H9 (cell line): ENCODE measurements at regions not wholly inside any gene's neighbourhood (a gene's known extent, or its start where the extent isn't known, plus 50 kb on each side); places are given as distances from the start of the nearest gene placed in this dataset.

Source experiments
- DNase-seq: peaks from one replicate; pipeline ENCODE4 v3.0.0-alpha.2; 2017
- H2AFZ ChIP-seq: one replicate; pipeline ENCODE4 v1.6.1; 2013; ENCODE audit warnings: mild to moderate bottlenecking, low read length, control low read depth, moderate library complexity
- H2AK5ac ChIP-seq: 2 replicates; pipeline ENCODE4 v1.6.1; 2013; ENCODE audit warnings: low read length, control low read depth, mixed read lengths; ENCODE audit not compliant: insufficient read length
- H2BK120ac ChIP-seq: one replicate; pipeline ENCODE4 v1.6.1; 2013; ENCODE audit warnings: low read depth, mild to moderate bottlenecking, low read length, control low read depth, inconsistent platforms; ENCODE audit not compliant: poor library complexity, severe bottlenecking
- H2BK12ac ChIP-seq: 2 replicates; pipeline ENCODE4 v1.6.1; 2013; ENCODE audit warnings: low read length, control low read depth, mixed read lengths, low read depth; ENCODE audit not compliant: insufficient read length
- H2BK15ac ChIP-seq: 2 replicates; pipeline ENCODE4 v1.6.1; 2013; ENCODE audit warnings: low read depth, low read length, control low read depth
- H2BK20ac ChIP-seq: one replicate; pipeline ENCODE4 v1.6.1; 2013; ENCODE audit warnings: low read depth, mild to moderate bottlenecking, low read length, control low read depth, inconsistent platforms; ENCODE audit not compliant: poor library complexity, severe bottlenecking
- H2BK5ac ChIP-seq: 2 replicates; pipeline ENCODE4 v1.6.1; 2013; ENCODE audit warnings: low read length, control low read depth, mixed read lengths; ENCODE audit not compliant: insufficient read length
- H3K14ac ChIP-seq: 2 replicates; pipeline ENCODE4 v1.6.1; 2013; ENCODE audit warnings: low read length, control low read depth; ENCODE audit not compliant: insufficient read depth
- H3K18ac ChIP-seq: 2 replicates; pipeline ENCODE4 v1.6.1; 2013; ENCODE audit warnings: low read depth, mild to moderate bottlenecking, mixed read lengths, low read length, control low read depth; ENCODE audit not compliant: insufficient read length
- H3K23ac ChIP-seq: 2 replicates; pipeline ENCODE4 v1.6.1; 2013; ENCODE audit warnings: low read length, control low read depth, mixed read lengths, low read depth; ENCODE audit not compliant: insufficient read length
- H3K23me2 ChIP-seq: 2 replicates; pipeline ENCODE4 v1.6.1; 2013; ENCODE audit warnings: low read depth, mild to moderate bottlenecking, mixed read lengths, low read length, control low read depth; ENCODE audit not compliant: insufficient read length, poor library complexity, severe bottlenecking
- H3K27ac ChIP-seq: 2 replicates; pipeline ENCODE4 v1.5.1; 2013; ENCODE audit warnings: low read length, control low read depth, mixed read lengths, low read depth; ENCODE audit not compliant: insufficient read length
- H3K27me3 ChIP-seq: 2 replicates; pipeline ENCODE4 v1.6.1; 2013; ENCODE audit warnings: low read length, control low read depth, inconsistent platforms; ENCODE audit not compliant: insufficient read depth
- H3K4ac ChIP-seq: 2 replicates; pipeline ENCODE4 v1.6.1; 2013; ENCODE audit warnings: low read depth, mild to moderate bottlenecking, control low read depth, inconsistent platforms, low read length, moderate library complexity
- H3K4me1 ChIP-seq: 2 replicates; pipeline ENCODE4 v1.6.1; 2013; ENCODE audit warnings: low read length, control low read depth, inconsistent platforms; ENCODE audit not compliant: insufficient read depth
- H3K4me2 ChIP-seq: 2 replicates; pipeline ENCODE4 v1.6.1; 2013; ENCODE audit warnings: low read length, control low read depth, mixed read lengths; ENCODE audit not compliant: insufficient read length, insufficient read depth
- H3K56ac ChIP-seq: 2 replicates; pipeline ENCODE4 v1.6.1; 2013; ENCODE audit warnings: low read depth, mild to moderate bottlenecking, mixed read lengths, low read length, control low read depth; ENCODE audit not compliant: insufficient read length
- H3K79me1 ChIP-seq: 2 replicates; pipeline ENCODE4 v1.6.1; 2013; ENCODE audit warnings: low read depth, mild to moderate bottlenecking, moderate library complexity, low read length, control low read depth, inconsistent platforms; ENCODE audit not compliant: insufficient read depth, poor library complexity, severe bottlenecking
- H3K79me2 ChIP-seq: 2 replicates; pipeline ENCODE4 v1.6.1; 2013; ENCODE audit warnings: low read length, control low read depth, inconsistent platforms; ENCODE audit not compliant: insufficient read depth
- H3K9ac ChIP-seq: 2 replicates; pipeline ENCODE4 v1.6.1; 2013; ENCODE audit warnings: low read length, control low read depth, mixed read lengths; ENCODE audit not compliant: insufficient read length; ENCODE audit errors: extremely low read depth
- H3K9me3 ChIP-seq: one replicate; pipeline ENCODE4 v1.6.1; 2013; ENCODE audit warnings: low read depth, low read length, inconsistent platforms; ENCODE audit not compliant: control insufficient read depth
- H3T11ph ChIP-seq: one replicate; pipeline ENCODE4 v1.6.1; 2013; ENCODE audit warnings: mild to moderate bottlenecking, low read length, control low read depth, inconsistent platforms
- H4K20me1 ChIP-seq: one replicate; pipeline ENCODE4 v1.6.1; 2013; ENCODE audit not compliant: control insufficient read depth, insufficient read length, insufficient read depth
- H4K5ac ChIP-seq: 2 replicates; pipeline ENCODE4 v1.6.1; 2013; ENCODE audit warnings: low read depth, mild to moderate bottlenecking, mixed read lengths, low read length, control low read depth; ENCODE audit not compliant: insufficient read length
- H4K8ac ChIP-seq: replicated peaks from 2 replicates; pipeline ENCODE4 v1.6.1; 2013; ENCODE audit warnings: low read length, control low read depth, mixed read lengths, low read depth; ENCODE audit not compliant: insufficient read length
- H4K91ac ChIP-seq: 2 replicates; pipeline ENCODE4 v1.6.1; 2013; ENCODE audit warnings: low read depth, mild to moderate bottlenecking, moderate library complexity, mixed read lengths, low read length, control low read depth; ENCODE audit not compliant: insufficient read length
- H3K27ac Mint-ChIP-seq, 3 experiments: 2 replicates in 2 of 3; 3 replicates in 1 of 3; pipeline ENCODE4 v1.8.0; 2020 to 2021; ENCODE audit warnings: mixed read lengths in 3 of 3, mild to moderate bottlenecking in 1 of 3, moderate library complexity in 1 of 3
- H3K27me3 Mint-ChIP-seq: 2 replicates; pipeline ENCODE4 v1.8.0; 2021; ENCODE audit warnings: low read depth, mild to moderate bottlenecking, moderate library complexity, mixed read lengths
- H3K36me3 Mint-ChIP-seq, 3 experiments: 2 replicates in 2 of 3; 3 replicates in 1 of 3; pipeline ENCODE4 v1.8.0; 2020 to 2021; ENCODE audit warnings: low read depth in 3 of 3, mixed read lengths in 3 of 3; ENCODE audit not compliant: insufficient read depth in 1 of 3
- H3K4me1 Mint-ChIP-seq, 2 experiments: 2 replicates each; pipeline ENCODE4 v1.8.0; 2020; ENCODE audit warnings: mixed read lengths in 2 of 2
- H3K4me3 Mint-ChIP-seq, 2 experiments: 2 replicates in 1 of 2; 3 replicates in 1 of 2; pipeline ENCODE4 v1.8.0; 2020 to 2021; ENCODE audit warnings: mild to moderate bottlenecking in 2 of 2, mixed read lengths in 2 of 2, moderate library complexity in 1 of 2
- H3K9me3 Mint-ChIP-seq, 2 experiments: 2 replicates in 1 of 2; 3 replicates in 1 of 2; pipeline ENCODE4 v1.8.0; 2020; ENCODE audit warnings: mild to moderate bottlenecking in 2 of 2, mixed read lengths in 2 of 2, moderate library complexity in 1 of 2
- WGBS: extraction: QIAGEN DNeasy Blood & Tissue Kit; methylation state at CpG from one replicate; pipeline ENCODE4 v1.1.7; 2013; ENCODE audit warnings: missing lambda C conversion rate, low lambda C conversion rate, mixed read lengths; ENCODE audit not compliant: insufficient read length; ENCODE audit errors: extremely low coverage; 5-methylcytosine and 5-hydroxymethylcytosine counted together
- TF ChIP-seq, protein P1 (sequence below): fragments of 200-600 bp; sonication (generic); conservative IDR thresholded peaks from 3 replicates; pipeline ENCODE4 v1.8.0; 2021; ENCODE audit warnings: antibody characterized with exemption, mild to moderate bottlenecking

DNA sequence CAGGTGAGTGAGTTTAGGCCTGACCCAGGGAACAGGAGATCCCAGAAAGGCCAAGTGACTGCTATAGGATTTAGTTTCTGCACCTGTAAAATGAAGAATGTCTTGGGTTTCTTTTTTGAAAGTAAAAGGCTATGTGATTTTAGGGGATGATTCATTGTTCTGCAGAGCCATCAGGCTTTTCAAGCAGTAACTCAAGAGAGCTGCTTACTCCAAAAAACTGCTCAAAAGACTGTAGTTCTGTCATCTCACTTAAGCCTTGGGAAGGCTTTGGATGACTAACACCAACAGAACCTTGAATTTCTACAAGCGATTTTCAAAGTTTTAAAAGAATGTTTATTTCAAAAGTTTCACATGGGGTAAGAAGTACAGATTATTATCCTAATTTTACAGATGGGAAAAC is 165.1 kb downstream of the HAUS1 start:
- TF ChIP-seq, protein P1, sequence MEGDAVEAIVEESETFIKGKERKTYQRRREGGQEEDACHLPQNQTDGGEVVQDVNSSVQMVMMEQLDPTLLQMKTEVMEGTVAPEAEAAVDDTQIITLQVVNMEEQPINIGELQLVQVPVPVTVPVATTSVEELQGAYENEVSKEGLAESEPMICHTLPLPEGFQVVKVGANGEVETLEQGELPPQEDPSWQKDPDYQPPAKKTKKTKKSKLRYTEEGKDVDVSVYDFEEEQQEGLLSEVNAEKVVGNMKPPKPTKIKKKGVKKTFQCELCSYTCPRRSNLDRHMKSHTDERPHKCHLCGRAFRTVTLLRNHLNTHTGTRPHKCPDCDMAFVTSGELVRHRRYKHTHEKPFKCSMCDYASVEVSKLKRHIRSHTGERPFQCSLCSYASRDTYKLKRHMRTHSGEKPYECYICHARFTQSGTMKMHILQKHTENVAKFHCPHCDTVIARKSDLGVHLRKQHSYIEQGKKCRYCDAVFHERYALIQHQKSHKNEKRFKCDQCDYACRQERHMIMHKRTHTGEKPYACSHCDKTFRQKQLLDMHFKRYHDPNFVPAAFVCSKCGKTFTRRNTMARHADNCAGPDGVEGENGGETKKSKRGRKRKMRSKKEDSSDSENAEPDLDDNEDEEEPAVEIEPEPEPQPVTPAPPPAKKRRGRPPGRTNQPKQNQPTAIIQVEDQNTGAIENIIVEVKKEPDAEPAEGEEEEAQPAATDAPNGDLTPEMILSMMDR: no peak
- Histone ChIP-seq H3K4ac (no peak overlapping the region), H2BK15ac (no peak overlapping the region), H3K9me3 (no peaks in the 10 kb centered on the region), H3K27ac (no peak overlapping the region), H3K27me3 (no peaks in the 10 kb centered on the region), H3K14ac (no peak overlapping the region), H3T11ph (no peak overlapping the region), H2AK5ac (no peak overlapping the region), H2AFZ (no peak overlapping the region), H3K23me2 (no peaks in the 10 kb centered on the region), H3K23ac (no peak overlapping the region), H3K4me1 (peaks cover 15% of the 10 kb centered on the region; the same call in 1 of the 2 replicates), H3K4me2 (no peak overlapping the region), H3K79me1 (no peaks in the 10 kb centered on the region), H2BK5ac (no peak overlapping the region), H2BK12ac (no peak overlapping the region), H4K5ac (no peak overlapping the region), H4K8ac (no peak overlapping the region), H4K20me1 (no peaks in the 10 kb centered on the region), H3K79me2 (no peaks in the 10 kb centered on the region; the same call in 1 of the 2 replicates), H3K9ac (no peak overlapping the region), H4K91ac (no peak overlapping the region), H3K56ac (no peak overlapping the region), H2BK20ac (no peak overlapping the region), H3K18ac (no peak overlapping the region), H2BK120ac (no peak overlapping the region)
- no peak overlapping the region for H3K4me3 Mint-ChIP-seq
- H3K27me3 Mint-ChIP-seq: no peaks in the 10 kb centered on the region
- peaks cover 30 to 38% of the 10 kb centered on the region in 2 experiments for H3K4me1 Mint-ChIP-seq
- no CpG with 5 or more reads among the region's 1 CpG for WGBS
- no peak for DNase-seq
- H3K9me3 Mint-ChIP-seq: no peaks in the 10 kb centered on the region
- peaks cover 0 to 4% (median 0%) of the 10 kb centered on the region in 3 experiments; a peak in 3 of 7 replicates for H3K36me3 Mint-ChIP-seq
- no peak overlapping the region for H3K27ac Mint-ChIP-seq
